ENCODE measurements at regions not wholly inside any gene's neighbourhood (a gene's known extent, or its start where the extent isn't known, plus 50 kb on each side); places are given as distances from the start of the nearest gene placed in this dataset.

DNA sequence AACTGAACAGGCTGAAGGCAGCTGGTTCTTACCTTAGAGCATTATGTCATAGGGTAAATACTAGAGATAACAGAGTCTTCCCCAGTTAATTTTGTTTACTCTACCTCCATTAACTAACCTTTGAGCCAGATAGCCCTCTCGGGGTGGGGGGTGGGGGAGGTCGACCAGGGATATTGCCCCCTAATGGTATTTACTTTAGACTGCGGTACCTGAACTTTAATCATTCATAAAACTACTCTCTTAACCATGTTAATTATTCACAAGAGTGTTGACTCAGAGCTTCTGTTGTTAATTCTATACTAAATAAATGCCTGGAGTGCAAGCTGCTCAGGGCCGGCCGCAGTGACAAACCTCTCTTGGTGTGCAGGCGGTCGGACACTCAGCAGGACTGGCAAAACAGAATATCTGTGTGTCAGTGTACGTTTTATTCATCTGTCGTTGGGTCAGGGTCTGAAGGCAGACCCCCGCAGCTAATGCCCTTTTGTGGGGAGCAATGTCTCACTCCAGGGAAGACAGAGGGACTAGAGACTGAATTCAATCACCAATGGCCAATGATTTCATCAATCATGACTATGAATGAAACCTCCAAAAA lies 152.4 kb upstream of the COL21A1 start (continued):
- TF ChIP-seq, protein P1, sequence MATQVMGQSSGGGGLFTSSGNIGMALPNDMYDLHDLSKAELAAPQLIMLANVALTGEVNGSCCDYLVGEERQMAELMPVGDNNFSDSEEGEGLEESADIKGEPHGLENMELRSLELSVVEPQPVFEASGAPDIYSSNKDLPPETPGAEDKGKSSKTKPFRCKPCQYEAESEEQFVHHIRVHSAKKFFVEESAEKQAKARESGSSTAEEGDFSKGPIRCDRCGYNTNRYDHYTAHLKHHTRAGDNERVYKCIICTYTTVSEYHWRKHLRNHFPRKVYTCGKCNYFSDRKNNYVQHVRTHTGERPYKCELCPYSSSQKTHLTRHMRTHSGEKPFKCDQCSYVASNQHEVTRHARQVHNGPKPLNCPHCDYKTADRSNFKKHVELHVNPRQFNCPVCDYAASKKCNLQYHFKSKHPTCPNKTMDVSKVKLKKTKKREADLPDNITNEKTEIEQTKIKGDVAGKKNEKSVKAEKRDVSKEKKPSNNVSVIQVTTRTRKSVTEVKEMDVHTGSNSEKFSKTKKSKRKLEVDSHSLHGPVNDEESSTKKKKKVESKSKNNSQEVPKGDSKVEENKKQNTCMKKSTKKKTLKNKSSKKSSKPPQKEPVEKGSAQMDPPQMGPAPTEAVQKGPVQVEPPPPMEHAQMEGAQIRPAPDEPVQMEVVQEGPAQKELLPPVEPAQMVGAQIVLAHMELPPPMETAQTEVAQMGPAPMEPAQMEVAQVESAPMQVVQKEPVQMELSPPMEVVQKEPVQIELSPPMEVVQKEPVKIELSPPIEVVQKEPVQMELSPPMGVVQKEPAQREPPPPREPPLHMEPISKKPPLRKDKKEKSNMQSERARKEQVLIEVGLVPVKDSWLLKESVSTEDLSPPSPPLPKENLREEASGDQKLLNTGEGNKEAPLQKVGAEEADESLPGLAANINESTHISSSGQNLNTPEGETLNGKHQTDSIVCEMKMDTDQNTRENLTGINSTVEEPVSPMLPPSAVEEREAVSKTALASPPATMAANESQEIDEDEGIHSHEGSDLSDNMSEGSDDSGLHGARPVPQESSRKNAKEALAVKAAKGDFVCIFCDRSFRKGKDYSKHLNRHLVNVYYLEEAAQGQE (IDR thresholded peaks at IDR 0.05; ENCODE audit: unreplicated experiment) = no peak

DNA sequence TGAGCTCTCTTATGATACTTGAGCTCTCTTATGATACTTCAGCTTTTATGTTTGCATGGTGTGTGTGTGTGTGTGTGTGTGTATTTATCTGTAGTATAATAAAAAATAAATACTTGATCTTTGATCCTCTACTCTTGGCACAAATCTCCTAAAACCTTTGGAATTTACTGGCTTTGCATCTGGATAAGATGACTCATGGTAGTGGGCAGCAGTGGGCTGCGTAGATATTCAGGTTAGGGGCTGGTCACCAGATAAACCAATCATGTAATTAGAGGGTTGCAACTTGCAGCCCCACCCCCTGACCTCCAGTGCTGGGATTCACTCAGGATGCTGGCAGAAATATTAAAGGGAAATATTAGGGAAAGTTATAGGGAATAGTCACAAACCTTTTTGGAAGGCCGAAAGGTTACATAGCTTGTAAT lies 151.9 kb upstream of the COL21A1 start:
- no peaks in the 10 kb centered on the region for H3K36me3 ChIP-seq (ENCODE audit: insufficient read depth)
- no peaks in the 10 kb centered on the region for H3K79me2 ChIP-seq (replicated peaks; ENCODE audit: insufficient read depth)
- H3K4me1 ChIP-seq (ENCODE audit: insufficient read depth) = peaks cover 5% of the 10 kb centered on the region; the same call in 1 of the 2 replicates
- DNase-seq (ENCODE audit: low spot score) (no peak), ATAC-seq (no peak)
- Mint-ChIP-seq H3K27me3 (ENCODE audit: insufficient read depth, low read depth, poor library complexity) (no peaks in the 10 kb centered on the region), H3K4me3 (no peak overlapping the region), H3K9me3 (no peaks in the 10 kb centered on the region; the same call in 1 of the 3 replicates), H3K36me3 (ENCODE audit: low read depth) (peaks cover 3% of the 10 kb centered on the region; the same call in 1 of the 3 replicates), H3K27ac (peak overlapping the region; percentile 66; the same call in 1 of the 2 replicates), H3K4me1 (peaks cover 6% of the 10 kb centered on the region; the same call in 1 of the 3 replicates)
- H3K27ac ChIP-seq (ENCODE audit: low read depth) = no peak overlapping the region; the same call in 1 of the 2 replicates
- H3K4me2 ChIP-seq = no peak overlapping the region
- H3F3A ChIP-seq (replicated peaks; ENCODE audit: low read depth) = no peaks in the 10 kb centered on the region
- H4K20me1 ChIP-seq (replicated peaks; ENCODE audit: insufficient read depth) = no peaks in the 10 kb centered on the region
- no peaks in the 10 kb centered on the region for H3K9me2 ChIP-seq (ENCODE audit: insufficient read depth)
- no peak overlapping the region for H3K4me3 ChIP-seq
- peak overlapping the region; percentile 64; the same call in 1 of the 2 replicates for H2AFZ ChIP-seq
- H3K27me3 ChIP-seq (ENCODE audit: insufficient read depth) = no peaks in the 10 kb centered on the region
- TF ChIP-seq ZNF114 (CRISPR knock-in tag; IDR thresholded peaks at IDR 0.05) = no peak

DNA sequence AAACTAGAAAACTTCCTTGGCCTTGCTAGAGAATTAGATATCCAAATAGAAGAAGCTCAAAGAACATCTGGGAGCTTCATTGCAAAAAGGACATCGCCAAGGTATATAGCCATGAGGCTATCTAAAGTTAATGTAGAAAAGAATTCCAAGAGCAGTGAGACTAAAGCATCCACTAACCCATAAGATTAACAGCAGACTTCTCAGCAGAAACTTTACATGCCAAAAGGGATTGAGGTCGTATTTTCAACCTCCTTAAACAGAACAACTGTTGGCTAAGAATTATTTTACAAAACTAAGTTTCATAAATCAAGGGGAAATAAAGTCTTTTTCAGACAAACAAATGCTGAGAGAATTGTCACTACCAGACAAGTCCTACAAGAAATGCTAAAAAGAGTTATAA lies 149.1 kb upstream of the COL21A1 start:
- Histone ChIP-seq H3K9me2 (ENCODE audit: insufficient read depth) (no peaks in the 10 kb centered on the region), H2AFZ (no peak overlapping the region), H3K4me2 (no peak overlapping the region), H3F3A (replicated peaks; ENCODE audit: low read depth) (no peaks in the 10 kb centered on the region), H3K4me3 (no peak overlapping the region), H3K36me3 (ENCODE audit: insufficient read depth) (no peaks in the 10 kb centered on the region), H3K79me2 (replicated peaks; ENCODE audit: insufficient read depth) (no peaks in the 10 kb centered on the region), H3K27me3 (ENCODE audit: insufficient read depth) (no peaks in the 10 kb centered on the region), H3K4me1 (ENCODE audit: insufficient read depth) (peaks cover 5% of the 10 kb centered on the region; the same call in 1 of the 2 replicates), H4K20me1 (replicated peaks; ENCODE audit: insufficient read depth) (no peaks in the 10 kb centered on the region), H3K27ac (ENCODE audit: low read depth) (no peak overlapping the region)
- no peak overlapping the region for H3K27ac Mint-ChIP-seq
- H3K9me3 Mint-ChIP-seq = no peaks in the 10 kb centered on the region; the same call in 2 of the 3 replicates
- H3K4me1 Mint-ChIP-seq = peaks cover 6% of the 10 kb centered on the region; the same call in 1 of the 3 replicates
- DNase-seq (ENCODE audit: low spot score) (no peak), ATAC-seq (no peak)
- TF ChIP-seq ZNF114 (CRISPR knock-in tag; IDR thresholded peaks at IDR 0.05) (no peak), POLR2AphosphoS5 (IDR thresholded peaks at IDR 0.05; ENCODE audit: low read depth) (no peak), CREB1 (CRISPR knock-in tag; IDR thresholded peaks at IDR 0.05; ENCODE audit: low read depth) (no peak), EZH2phosphoT487 (IDR thresholded peaks at IDR 0.05; ENCODE audit: unreplicated experiment) (no peak), STAT1 (IDR thresholded peaks at IDR 0.05; ENCODE audit: unreplicated experiment) (no peak)
- TF ChIP-seq, protein P2, sequence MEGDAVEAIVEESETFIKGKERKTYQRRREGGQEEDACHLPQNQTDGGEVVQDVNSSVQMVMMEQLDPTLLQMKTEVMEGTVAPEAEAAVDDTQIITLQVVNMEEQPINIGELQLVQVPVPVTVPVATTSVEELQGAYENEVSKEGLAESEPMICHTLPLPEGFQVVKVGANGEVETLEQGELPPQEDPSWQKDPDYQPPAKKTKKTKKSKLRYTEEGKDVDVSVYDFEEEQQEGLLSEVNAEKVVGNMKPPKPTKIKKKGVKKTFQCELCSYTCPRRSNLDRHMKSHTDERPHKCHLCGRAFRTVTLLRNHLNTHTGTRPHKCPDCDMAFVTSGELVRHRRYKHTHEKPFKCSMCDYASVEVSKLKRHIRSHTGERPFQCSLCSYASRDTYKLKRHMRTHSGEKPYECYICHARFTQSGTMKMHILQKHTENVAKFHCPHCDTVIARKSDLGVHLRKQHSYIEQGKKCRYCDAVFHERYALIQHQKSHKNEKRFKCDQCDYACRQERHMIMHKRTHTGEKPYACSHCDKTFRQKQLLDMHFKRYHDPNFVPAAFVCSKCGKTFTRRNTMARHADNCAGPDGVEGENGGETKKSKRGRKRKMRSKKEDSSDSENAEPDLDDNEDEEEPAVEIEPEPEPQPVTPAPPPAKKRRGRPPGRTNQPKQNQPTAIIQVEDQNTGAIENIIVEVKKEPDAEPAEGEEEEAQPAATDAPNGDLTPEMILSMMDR (conservative IDR thresholded peaks at IDR 0.05; ENCODE audit: low read depth in 2 of 2) = no peak
- TF ChIP-seq, protein P1 (IDR thresholded peaks at IDR 0.05; ENCODE audit: unreplicated experiment) = no peak
- no peaks in the 10 kb centered on the region for H3K36me3 Mint-ChIP-seq (ENCODE audit: low read depth)
- H3K27me3 Mint-ChIP-seq (ENCODE audit: insufficient read depth, low read depth, poor library complexity) = no peaks in the 10 kb centered on the region
- no peak overlapping the region for H3K4me3 Mint-ChIP-seq
